CD4-positive, alpha-beta T cell (primary cell): ENCODE measurements at regions not wholly inside any gene's neighbourhood (a gene's known extent, or its start where the extent isn't known, plus 50 kb on each side); places are given as distances from the start of the nearest gene placed in this dataset.
"Not testable (repeated sequence)": the region's sequence is repeated elsewhere in the genome, so short reads cannot be mapped to it uniquely, and the experiment has no call there.

Experiments
- ATAC-seq: fragments of 200-7000 bp; cut with Tn5 transposase; one replicate; pipeline ENCODE4 v1.10.0; 2022; ENCODE audit warnings: mild to moderate bottlenecking; ENCODE audit not compliant: poor library complexity
- CTCF ChIA-PET: fragments of 350-600 bp; sonication (Branson Sonifier 250); formaldehyde crosslinking; loops from one replicate; lab custom pipeline; 2021; ENCODE audit warnings: antibody characterized with exemption, inconsistent platforms; lab: Charles Lee
- POLR2A ChIA-PET: fragments of 350-600 bp; sonication (Branson Sonifier 250); formaldehyde crosslinking; loops from one replicate; lab custom pipeline; 2021; ENCODE audit warnings: antibody characterized with exemption, inconsistent platforms; lab: Charles Lee
- DNase-seq, 14 experiments: peaks; one replicate each; pipeline ENCODE4 v3.0.0-alpha.2; 2013 to 2020; ENCODE audit warnings: mixed read lengths in 2 of 14
- H3K27ac ChIP-seq, 2 donors: one replicate each; pipeline versions ENCODE4 v1.5.1 to v1.7.0; 2013; ENCODE audit warnings: low read length in 2 of 2, low read depth in 1 of 2, mild to moderate bottlenecking in 1 of 2
- H3K27me3 ChIP-seq, 2 experiments: 1 replicate in 1 of 2; 2 replicates in 1 of 2; pipeline versions ENCODE4 v1.6.1 to v1.7.0; 2013; ENCODE audit warnings: low read length in 2 of 2, control low read depth in 1 of 2, mild to moderate bottlenecking in 1 of 2, moderate library complexity in 1 of 2; ENCODE audit not compliant: insufficient read depth in 2 of 2, control insufficient read depth in 1 of 2
- H3K36me3 ChIP-seq: one replicate; pipeline ENCODE4 v1.6.1; 2013; ENCODE audit warnings: low read length, control low read depth; ENCODE audit not compliant: insufficient read depth
- H3K4me1 ChIP-seq: one replicate; pipeline ENCODE4 v1.6.1; 2013; ENCODE audit warnings: low read length, control low read depth; ENCODE audit not compliant: insufficient read depth
- H3K4me3 ChIP-seq: one replicate; pipeline ENCODE4 v1.5.1; 2013; ENCODE audit warnings: mild to moderate bottlenecking, low read length, moderate library complexity
- H3K9me3 ChIP-seq, 2 experiments: 1 replicate in 1 of 2; 2 replicates in 1 of 2; pipeline versions ENCODE4 v1.6.1 to v1.7.0; 2013; ENCODE audit warnings: low read length in 2 of 2, mild to moderate bottlenecking in 2 of 2, control low read depth in 1 of 2, moderate library complexity in 1 of 2; ENCODE audit not compliant: control insufficient read depth in 1 of 2, insufficient read depth in 1 of 2
- H3K27ac Mint-ChIP-seq: one replicate; pipeline ENCODE4 v1.8.0; 2020; ENCODE audit warnings: mixed read lengths
- H3K27me3 Mint-ChIP-seq: one replicate; pipeline ENCODE4 v1.8.0; 2021; ENCODE audit warnings: mixed read lengths
- H3K36me3 Mint-ChIP-seq: one replicate; pipeline ENCODE4 v1.8.0; 2021; ENCODE audit warnings: low read depth, mixed read lengths
- H3K4me1 Mint-ChIP-seq: one replicate; pipeline ENCODE4 v1.8.0; 2021; ENCODE audit warnings: low read depth, mixed read lengths
- H3K4me3 Mint-ChIP-seq: one replicate; pipeline ENCODE4 v1.8.0; 2020; ENCODE audit warnings: mild to moderate bottlenecking, mixed read lengths
- H3K9me3 Mint-ChIP-seq: one replicate; pipeline ENCODE4 v1.8.0; 2020; ENCODE audit warnings: mixed read lengths
- CTCF ChIP-seq: fragments of 200-600 bp; IDR thresholded peaks from one replicate; pipeline ENCODE4 v1.8.0; 2022; ENCODE audit warnings: antibody characterized with exemption, mild to moderate bottlenecking
- intact Hi-C, 2 experiments: fragments of 100-400 bp; cut with DNase I in 1 of 2; cut with micrococcal nuclease in 1 of 2; formaldehyde crosslinking; loops; one replicate each; pipeline versions ENCODE4 v1.15.1 to v1.9.0; 2023 to 2025; cut with DNase I, micrococcal nuclease

DNA sequence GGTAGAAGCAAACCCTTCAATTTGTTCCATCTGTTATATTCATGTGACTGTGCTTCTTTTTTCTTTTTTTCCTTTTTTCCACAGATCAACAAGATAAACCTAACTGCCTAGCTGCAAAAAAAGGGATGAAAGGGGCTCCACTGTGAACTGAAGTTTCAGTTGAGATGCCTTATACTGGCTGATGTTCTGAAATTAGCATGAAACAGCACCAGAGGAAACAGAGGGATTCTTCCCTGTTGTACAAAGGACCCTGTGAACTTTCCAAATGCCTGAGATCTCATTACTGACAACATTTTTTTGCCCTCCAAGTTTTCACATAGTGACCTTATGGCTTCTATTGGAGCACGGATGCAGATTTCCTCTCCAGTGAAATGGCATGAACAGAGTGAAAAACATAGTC lies 302.7 kb upstream of the TFAP2D start:
- no peak for TF ChIP-seq CTCF

GRCh38 chr6:50421041-50421440 lies 292.3 kb upstream of the TFAP2D start:
- not testable (repeated sequence) for H3K27me3 Mint-ChIP-seq

More for the DNA sequence above, 302.7 kb upstream of the TFAP2D start:
- no peak overlapping the region for H3K27ac ChIP-seq
- Mint-ChIP-seq H3K36me3 (no peaks in the 10 kb centered on the region), H3K27ac (no peak overlapping the region), H3K9me3 (peaks cover 4% of the 10 kb centered on the region), H3K4me3 (no peak overlapping the region), H3K4me1 (no peaks in the 10 kb centered on the region), H3K27me3 (no peaks in the 10 kb centered on the region)
- no peaks in the 10 kb centered on the region for H3K36me3 ChIP-seq
- DNase-seq, result no peak
- no peak for ATAC-seq
- CTCF ChIA-PET, result no interaction called here
- intact Hi-C loops, result no loop called here
- H3K4me3 ChIP-seq, result no peak overlapping the region
- no peaks in the 10 kb centered on the region for H3K9me3 ChIP-seq
- no peaks in the 10 kb centered on the region for H3K4me1 ChIP-seq
- POLR2A ChIA-PET, result no interaction called here
- no peaks in the 10 kb centered on the region for H3K27me3 ChIP-seq

GRCh38 chr6:50427267-50427666 lies 286.1 kb upstream of the TFAP2D start:
- TF ChIP-seq CTCF, result no peak
- no peak overlapping the region for H3K4me3 ChIP-seq
- no peak for DNase-seq
- H3K9me3 Mint-ChIP-seq, result peaks cover 2% of the 10 kb centered on the region
- H3K9me3 ChIP-seq, result no peaks in the 10 kb centered on the region
- H3K36me3 Mint-ChIP-seq, result no peaks in the 10 kb centered on the region
- ChIA-PET CTCF (no interaction called here), POLR2A (no interaction called here)
- H3K4me1 ChIP-seq, result no peaks in the 10 kb centered on the region
- intact Hi-C loops, result no loop called here
- no peaks in the 10 kb centered on the region for H3K27me3 ChIP-seq
- no peaks in the 10 kb centered on the region for H3K36me3 ChIP-seq
- ATAC-seq, result no peak
- no peaks in the 10 kb centered on the region for H3K27me3 Mint-ChIP-seq
- no peak overlapping the region for H3K27ac ChIP-seq
- H3K4me1 Mint-ChIP-seq, result no peaks in the 10 kb centered on the region
- H3K4me3 Mint-ChIP-seq, result no peak overlapping the region
- H3K27ac Mint-ChIP-seq, result no peak overlapping the region

More at GRCh38 chr6:50421041-50421440, 292.3 kb upstream of the TFAP2D start:
- H3K4me1 Mint-ChIP-seq, H3K36me3 ChIP-seq, H3K27ac Mint-ChIP-seq, H3K4me3 Mint-ChIP-seq, H3K4me3 ChIP-seq, H3K27ac ChIP-seq, intact Hi-C loops, H3K4me1 ChIP-seq, ATAC-seq, H3K36me3 Mint-ChIP-seq, H3K27me3 ChIP-seq, CTCF ChIA-PET, POLR2A ChIA-PET, DNase-seq, H3K9me3 Mint-ChIP-seq: not testable (repeated sequence)
- peaks cover 0 to 16% of the 10 kb centered on the region in 2 experiments for H3K9me3 ChIP-seq

- Histone ChIP-seq H3K4me3 (no peak overlapping the region), H3K27ac (no peak overlapping the region), H3K9me3 (no peaks in the 10 kb centered on the region), H3K4me1 (no peaks in the 10 kb centered on the region), H3K36me3 (no peaks in the 10 kb centered on the region), H3K27me3 (no peaks in the 10 kb centered on the region)
- Mint-ChIP-seq H3K4me1 (no peaks in the 10 kb centered on the region), H3K9me3 (peaks cover 3% of the 10 kb centered on the region), H3K27ac (no peak overlapping the region), H3K27me3 (no peaks in the 10 kb centered on the region), H3K4me3 (no peak overlapping the region), H3K36me3 (no peaks in the 10 kb centered on the region)
- TF ChIP-seq CTCF, result no peak
- CTCF ChIA-PET, result no interaction called here
- ATAC-seq (no peak), DNase-seq (no peak)
- intact Hi-C loops, result no loop called here
- POLR2A ChIA-PET, result no interaction called here
These were observed 275.4 kb upstream of the TFAP2D start for GRCh38 chr6:50437901-50438300.
